Stimulated activated CD4-positive, alpha-beta T cell treated with anti-CD3 and anti-CD28 coated beads, Interleukin-4, amount 100 ng/mL, for 48 hours (primary cell): ENCODE measurements at regions not wholly inside any gene's neighbourhood (a gene's known extent, or its start where the extent isn't known, plus 50 kb on each side); places are given as distances from the start of the nearest gene placed in this dataset.
"Not testable (repeated sequence)": the region's sequence is repeated elsewhere in the genome, so short reads cannot be mapped to it uniquely, and the experiment has no call there.

ENCODE experiments used
- DNase-seq, 2 donors: peaks; one replicate each; pipeline ENCODE4 v3.0.0-alpha.2; 2020; ENCODE audit warnings: low read depth in 2 of 2

DNA sequence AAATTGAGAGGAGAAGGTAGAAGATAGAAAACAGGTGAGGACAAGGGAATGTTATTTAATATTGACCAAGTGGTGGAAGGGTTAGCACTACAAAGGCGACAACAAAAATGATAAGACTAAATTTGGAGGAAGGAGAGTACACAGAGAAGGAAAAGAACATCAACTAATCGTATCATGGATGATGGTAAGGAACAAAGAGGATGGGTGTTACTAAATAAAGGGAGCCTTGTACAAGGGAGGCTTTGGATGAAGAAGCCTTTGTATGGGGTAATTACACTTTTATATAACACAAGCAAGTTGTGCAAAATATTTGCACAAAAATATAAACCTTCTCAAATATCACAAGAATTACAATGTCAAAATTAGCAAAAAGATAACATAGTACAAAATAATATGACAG is 125.7 kb downstream of the ZNF608 start:
- DNase-seq = no peak

GRCh38 chr5:124619121-124619520 is 127.3 kb downstream of the ZNF608 start:
- DNase-seq = no peak

DNA sequence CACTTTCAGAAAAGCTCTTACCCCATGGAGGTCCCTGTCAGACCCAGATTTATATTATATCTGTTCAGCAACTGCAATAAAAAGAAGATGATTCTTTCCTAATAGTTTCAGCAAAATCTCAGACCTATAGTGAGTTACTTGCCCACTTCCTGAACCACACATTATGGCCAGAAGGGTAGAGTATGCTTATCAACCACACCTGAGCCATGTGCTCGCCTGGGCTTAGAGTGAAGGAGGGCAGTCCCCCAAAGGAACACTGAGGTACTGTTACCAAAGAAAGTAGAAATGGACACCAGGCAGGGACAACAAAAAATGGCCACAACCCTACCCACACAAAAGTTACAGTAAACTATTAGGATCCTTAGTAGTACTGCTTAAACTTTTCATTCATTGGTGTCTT is 128.7 kb downstream of the ZNF608 start:
- DNase-seq = no peak

GRCh38 chr5:124614836-124615385 is 131.5 kb downstream of the ZNF608 start:
- no peak for DNase-seq

- no peak for DNase-seq
Measured at GRCh38 chr5:124614105-124614504, 132.3 kb downstream of the ZNF608 start.

- DNase-seq = no peak
Measured at GRCh38 chr5:124613273-124613953, 133.0 kb downstream of the ZNF608 start.

- no peak for DNase-seq
Measured at GRCh38 chr5:124612023-124612422, 134.4 kb downstream of the ZNF608 start.

GRCh38 chr5:124611262-124611661 is 135.2 kb downstream of the ZNF608 start:
- not testable (repeated sequence) for DNase-seq

DNA sequence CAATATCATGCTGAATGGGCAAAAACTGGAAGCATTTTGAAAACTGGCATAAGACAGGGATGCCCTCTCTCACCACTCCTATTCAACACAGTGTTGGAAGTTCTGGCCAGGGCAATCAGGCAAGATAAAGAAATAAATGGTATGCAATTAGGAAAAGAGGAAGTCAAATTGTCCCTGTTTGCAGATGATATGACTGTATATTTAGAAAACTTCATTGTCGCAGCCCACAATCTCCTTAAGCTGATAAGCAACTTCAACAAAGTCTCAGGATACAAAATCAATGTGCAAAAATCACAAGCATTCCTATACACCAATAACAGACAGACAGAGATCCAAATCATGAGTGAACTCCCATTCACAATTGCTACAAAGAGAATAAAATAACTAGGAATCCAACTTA is 136.8 kb downstream of the ZNF608 start:
- DNase-seq = not testable (repeated sequence)

- DNase-seq = no peak
Measured at GRCh38 chr5:124606543-124606942, 139.9 kb downstream of the ZNF608 start.

GRCh38 chr5:124606093-124606492 is 140.3 kb downstream of the ZNF608 start:
- no peak for DNase-seq

- DNase-seq = no peak
Measured at GRCh38 chr5:124605541-124605940, 140.9 kb downstream of the ZNF608 start.

DNA sequence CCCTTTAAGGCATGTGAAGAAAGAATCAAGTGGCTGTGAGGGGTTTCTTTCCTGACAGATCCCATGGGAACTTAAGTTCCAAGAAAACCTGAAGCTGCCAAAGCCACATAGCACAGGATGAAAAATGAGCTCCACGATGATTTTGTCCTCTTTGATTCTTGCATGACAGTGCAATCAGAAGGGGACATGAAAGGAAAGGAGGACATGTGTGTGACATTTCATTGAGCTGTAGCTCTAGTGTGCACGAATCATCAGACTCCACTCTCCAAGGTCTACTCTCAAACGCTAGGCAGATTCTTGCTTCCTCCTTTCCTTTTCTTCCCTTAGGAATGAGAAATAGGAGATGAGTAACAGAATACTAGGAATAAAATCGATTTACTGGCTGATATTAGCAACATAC is 142.0 kb downstream of the ZNF608 start:
- DNase-seq = no peak

DNA sequence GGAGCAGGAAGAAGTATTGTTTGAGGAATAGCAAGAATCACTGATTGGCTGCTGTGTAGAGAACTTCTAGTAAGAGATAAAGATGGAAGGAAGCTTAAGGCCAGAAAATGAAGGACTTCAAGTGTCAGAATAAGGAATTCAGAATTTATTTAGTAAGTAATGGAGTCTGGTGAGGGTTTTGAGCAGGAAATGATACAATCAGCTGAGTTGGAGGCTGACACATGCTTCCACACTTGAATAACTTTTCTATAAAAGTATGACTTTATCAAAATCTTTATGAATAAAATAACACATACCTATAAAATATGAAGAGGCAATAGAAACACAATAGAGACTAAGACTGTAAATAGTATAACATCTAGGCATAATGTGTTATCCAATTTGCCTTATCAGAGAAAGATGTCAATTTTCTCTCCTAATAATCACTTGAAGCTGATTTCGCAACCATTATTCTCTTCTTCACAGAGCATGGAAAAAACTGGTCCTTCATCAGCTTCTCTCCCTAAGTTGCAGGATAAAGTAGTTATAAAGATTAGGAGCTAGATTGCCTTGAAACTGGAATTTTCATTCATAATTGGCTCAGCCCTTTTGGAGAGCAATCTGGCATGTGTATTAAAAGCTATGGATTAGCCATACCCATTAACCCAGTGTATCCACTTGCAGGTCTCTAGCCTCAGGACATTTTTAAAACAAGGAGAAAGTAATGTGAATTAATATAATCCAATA is 143.4 kb downstream of the ZNF608 start:
- DNase-seq = no peak

GRCh38 chr5:124599028-124599973 is 147.1 kb downstream of the ZNF608 start:
- no peak for DNase-seq

GRCh38 chr5:124596595-124597421 is 149.6 kb downstream of the ZNF608 start:
- DNase-seq = no peak

- no peak for DNase-seq
Measured at GRCh38 chr5:124593952-124594351, 152.5 kb downstream of the ZNF608 start.

GRCh38 chr5:124592891-124593290 is 153.5 kb downstream of the ZNF608 start:
- DNase-seq = no peak

- DNase-seq = no peak
Measured at GRCh38 chr5:124591583-124591982, 154.9 kb downstream of the ZNF608 start.

DNA sequence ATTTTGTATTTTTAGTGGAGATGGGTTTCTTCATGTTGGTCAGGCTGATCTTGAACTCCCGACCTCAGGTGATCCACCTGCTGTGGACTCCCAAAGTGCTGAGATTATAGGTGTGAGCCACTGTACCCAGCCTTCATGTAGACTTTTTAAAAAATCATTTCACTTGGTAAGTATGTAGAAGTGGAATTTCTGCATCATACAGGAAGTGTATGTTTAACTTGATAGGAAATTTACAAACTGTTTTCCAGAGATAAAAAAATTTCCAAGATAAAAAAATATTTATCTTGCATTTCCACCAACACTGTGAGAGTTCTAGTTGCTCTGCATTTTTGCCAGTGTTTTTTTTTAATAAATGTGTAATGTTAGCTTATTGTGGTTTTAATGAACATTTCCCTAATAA is 155.8 kb downstream of the ZNF608 start:
- no peak for DNase-seq

DNA sequence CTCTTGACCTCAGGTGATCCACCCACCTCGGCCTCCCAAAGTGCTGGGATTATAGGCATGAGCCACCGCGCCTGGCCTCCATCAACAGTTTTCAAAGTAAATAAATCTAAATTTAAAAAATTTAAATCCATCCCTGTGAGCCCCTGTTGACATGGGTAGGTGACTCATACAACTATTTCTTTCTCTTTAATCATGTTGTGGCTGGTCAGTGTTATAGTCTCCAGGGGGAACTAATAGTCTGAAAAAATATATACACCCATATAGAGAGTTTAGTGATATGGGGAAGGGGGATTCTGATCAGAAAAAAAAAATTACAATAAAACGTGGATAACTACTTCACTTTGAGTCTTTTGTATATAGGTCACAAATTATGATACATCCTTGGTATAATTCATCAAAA is 159.2 kb downstream of the ZNF608 start:
- DNase-seq = no peak
